PFSK-1 (cell line): ENCODE measurements at regions not wholly inside any gene's neighbourhood (a gene's known extent, or its start where the extent isn't known, plus 50 kb on each side); places are given as distances from the start of the nearest gene placed in this dataset.

ENCODE experiments used
- POLR2AphosphoS5 ChIP-seq: IDR thresholded peaks from 2 replicates; pipeline ENCODE4 v1.6.1; 2012; ENCODE audit warnings: low read depth, mild to moderate bottlenecking, control low read depth, low read length, moderate library complexity
- REST ChIP-seq, 2 experiments: IDR thresholded peaks; 2 replicates each; pipeline versions ENCODE4 v1.6.1 to v1.8.0; 2011 to 2012; ENCODE audit warnings: low read depth in 2 of 2, low read length in 2 of 2, control low read depth in 1 of 2, inconsistent platforms in 1 of 2, mild to moderate bottlenecking in 1 of 2, moderate library complexity in 1 of 2; ENCODE audit not compliant: insufficient read depth in 1 of 2
- SIN3A ChIP-seq: IDR thresholded peaks from 2 replicates; pipeline ENCODE4 v1.6.1; 2012; ENCODE audit warnings: mild to moderate bottlenecking, low read length, moderate library complexity, borderline replicate concordance; ENCODE audit not compliant: insufficient read depth

- TF ChIP-seq POLR2AphosphoS5 (no peak), SIN3A (no peak), REST (IDR thresholded peaks at IDR 0.05; ENCODE audit: insufficient read depth in 1 of 2, low read depth in 2 of 2, low read length in 2 of 2) (no peak)
Measured at GRCh38 chr5:125480911-125481310, 734.5 kb upstream of the ZNF608 start.
